ENCODE measurements at regions not wholly inside any gene's neighbourhood (a gene's known extent, or its start where the extent isn't known, plus 50 kb on each side); places are given as distances from the start of the nearest gene placed in this dataset.

DNA sequence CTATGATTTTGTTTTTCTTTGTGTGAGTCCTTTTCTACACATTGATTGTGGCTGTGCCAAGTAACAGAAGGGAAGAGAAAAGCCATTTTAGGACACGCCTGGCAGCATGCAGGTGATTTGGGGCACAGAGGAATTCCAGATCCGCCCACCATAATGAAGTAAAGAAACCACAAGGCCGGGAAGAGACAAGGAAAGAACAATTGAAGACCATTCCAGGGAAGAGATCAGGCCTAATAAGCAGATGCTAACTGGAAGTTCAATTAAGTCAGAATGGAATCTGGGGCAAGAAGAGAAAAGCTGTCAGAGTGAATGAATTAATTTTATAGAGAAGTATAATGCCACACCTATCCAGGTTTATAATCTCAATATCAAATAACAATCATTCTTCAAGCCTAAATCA, 110.2 kb upstream of the ISL1 start:
- TF ChIP-seq, protein P1, sequence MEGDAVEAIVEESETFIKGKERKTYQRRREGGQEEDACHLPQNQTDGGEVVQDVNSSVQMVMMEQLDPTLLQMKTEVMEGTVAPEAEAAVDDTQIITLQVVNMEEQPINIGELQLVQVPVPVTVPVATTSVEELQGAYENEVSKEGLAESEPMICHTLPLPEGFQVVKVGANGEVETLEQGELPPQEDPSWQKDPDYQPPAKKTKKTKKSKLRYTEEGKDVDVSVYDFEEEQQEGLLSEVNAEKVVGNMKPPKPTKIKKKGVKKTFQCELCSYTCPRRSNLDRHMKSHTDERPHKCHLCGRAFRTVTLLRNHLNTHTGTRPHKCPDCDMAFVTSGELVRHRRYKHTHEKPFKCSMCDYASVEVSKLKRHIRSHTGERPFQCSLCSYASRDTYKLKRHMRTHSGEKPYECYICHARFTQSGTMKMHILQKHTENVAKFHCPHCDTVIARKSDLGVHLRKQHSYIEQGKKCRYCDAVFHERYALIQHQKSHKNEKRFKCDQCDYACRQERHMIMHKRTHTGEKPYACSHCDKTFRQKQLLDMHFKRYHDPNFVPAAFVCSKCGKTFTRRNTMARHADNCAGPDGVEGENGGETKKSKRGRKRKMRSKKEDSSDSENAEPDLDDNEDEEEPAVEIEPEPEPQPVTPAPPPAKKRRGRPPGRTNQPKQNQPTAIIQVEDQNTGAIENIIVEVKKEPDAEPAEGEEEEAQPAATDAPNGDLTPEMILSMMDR (conservative IDR thresholded peaks at IDR 0.05; ENCODE audit: low read depth, low read length) = no peak
- no peak for TF ChIP-seq EZH2 (IDR thresholded peaks at IDR 0.05; ENCODE audit: borderline replicate concordance, low read depth, low read length, poor library complexity, severe bottlenecking)
